ENCODE measurements at regions not wholly inside any gene's neighbourhood (a gene's known extent, or its start where the extent isn't known, plus 50 kb on each side); places are given as distances from the start of the nearest gene placed in this dataset.

DNA sequence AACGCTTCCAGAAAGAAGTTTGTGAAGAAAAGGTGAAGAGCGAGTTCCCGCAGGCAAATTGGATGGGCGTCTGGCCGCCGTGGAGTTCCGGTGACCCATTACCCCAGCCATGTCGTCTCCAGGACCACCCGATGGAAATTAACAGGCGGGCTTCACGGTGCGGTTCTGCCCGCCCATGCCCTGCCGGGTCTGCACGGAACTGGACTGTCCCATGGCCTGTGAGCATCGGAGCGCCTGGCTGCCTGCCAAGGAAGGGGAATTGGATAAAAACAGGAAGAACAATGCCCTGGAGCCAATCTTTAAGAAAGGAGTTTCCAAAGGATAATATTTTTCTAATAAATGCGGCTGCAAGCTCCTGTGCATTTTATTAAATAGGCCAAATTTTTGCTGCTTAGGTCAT lies 319.8 kb upstream of the SLC7A11 start:
- no peak for DNase-seq (ENCODE audit: low read depth)

DNA sequence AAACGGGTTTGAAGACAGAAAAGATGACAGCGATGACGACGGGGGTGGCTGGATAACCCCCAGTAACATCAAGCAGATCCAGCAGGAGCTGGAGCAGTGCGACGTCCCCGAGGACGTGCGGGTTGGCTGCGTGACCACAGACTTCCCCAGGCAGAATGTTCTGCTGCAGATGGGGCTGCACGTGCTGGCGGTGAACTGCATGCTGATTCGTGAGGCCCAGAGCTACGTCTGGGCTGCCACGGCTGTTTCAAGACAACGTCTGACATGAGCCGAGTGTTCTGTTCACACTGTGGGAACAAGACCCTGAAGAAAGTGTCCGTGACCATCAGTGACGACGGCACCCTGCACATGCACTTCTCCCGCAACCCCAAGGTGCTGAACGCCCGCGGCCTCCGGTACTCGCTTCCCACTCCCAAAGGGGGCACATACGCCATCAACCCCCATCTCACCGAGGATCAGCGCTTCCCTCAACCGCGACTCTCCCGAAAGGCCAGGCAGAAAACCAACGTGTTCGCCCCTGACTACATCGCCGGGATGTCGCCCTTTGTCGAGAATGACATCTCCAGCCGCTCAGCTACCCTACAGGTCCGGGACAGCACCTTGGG lies 319.2 kb upstream of the SLC7A11 start:
- DNase-seq (ENCODE audit: low read depth) = no peak

DNA sequence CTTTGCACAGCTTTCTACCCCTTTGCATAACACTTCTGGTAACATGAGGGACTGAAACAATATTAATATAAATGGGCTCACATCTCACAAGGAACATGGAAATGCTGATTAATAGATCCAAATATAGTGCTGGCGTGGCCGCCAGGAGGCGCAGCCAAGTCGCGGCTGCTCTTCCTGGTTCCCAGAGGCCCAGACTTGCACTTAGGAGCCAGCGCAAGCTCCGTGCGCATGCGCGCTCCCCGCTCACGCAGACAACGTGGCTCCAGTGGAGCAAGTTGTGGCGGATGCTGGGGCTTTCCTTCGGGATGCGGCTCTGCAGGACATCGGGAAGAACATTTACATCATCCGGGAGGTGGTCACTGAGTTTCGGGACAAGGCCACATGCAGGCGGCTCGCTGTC lies 318.3 kb upstream of the SLC7A11 start:
- no peak for DNase-seq (ENCODE audit: low read depth)

DNA sequence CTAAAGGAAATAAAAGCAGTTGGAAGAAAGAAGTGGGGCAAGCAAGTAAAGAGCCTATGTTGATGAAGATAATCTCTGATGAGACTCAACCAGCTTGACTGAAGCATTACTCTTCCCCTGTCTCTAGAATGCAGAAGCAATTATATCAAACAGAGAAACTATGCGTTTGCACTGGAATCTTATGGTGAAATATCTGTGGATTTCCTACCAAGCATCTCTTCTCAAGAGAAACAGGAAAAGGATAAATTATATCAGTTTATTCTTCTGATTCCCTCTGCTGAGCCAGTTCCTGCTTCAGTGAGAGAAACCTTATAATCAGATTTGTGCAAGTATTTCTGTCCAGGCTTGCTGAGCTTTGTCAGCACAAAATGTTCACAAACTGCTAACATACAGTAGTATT lies 316.7 kb upstream of the SLC7A11 start:
- no peak for DNase-seq (ENCODE audit: low read depth)

DNA sequence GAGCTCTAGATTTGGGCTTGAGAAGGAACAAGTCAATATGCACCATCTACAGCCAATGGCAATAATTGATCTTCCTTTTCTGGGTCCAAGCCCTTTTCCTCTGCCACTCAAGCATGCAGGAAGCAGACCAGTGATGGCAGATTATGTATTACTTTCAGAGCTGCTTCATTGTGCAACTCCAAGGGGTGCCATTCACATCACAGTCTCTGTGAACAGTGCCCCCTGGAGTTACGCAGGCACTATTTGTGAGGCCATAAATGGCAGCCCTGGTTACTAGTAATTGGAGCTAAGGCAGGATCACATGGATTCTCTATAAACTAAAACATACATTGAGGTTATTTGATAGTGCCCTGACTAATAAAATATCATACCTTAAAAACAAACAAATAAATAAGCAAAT lies 313.4 kb upstream of the SLC7A11 start:
- DNase-seq (ENCODE audit: low read depth) = no peak

DNA sequence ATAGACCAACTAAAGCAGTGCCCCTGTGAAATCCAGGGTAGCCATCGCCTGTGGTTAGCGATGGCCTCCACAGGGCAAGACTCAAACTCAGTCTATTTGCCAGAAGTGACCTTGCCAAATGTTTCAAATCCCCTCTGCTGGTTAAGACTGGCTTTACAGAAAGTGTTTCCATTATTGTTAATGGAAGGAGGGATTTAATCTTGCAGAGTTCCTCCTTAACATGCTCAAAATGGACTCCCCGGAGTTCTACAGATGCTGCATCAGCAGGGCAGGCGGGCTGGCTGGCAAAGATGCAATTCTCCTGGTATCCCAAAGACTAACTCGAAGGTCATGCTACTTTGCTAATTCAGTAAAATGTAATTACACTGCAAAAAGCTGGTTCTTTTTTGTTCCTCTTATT lies 313.0 kb upstream of the SLC7A11 start:
- no peak for DNase-seq (ENCODE audit: low read depth)

DNA sequence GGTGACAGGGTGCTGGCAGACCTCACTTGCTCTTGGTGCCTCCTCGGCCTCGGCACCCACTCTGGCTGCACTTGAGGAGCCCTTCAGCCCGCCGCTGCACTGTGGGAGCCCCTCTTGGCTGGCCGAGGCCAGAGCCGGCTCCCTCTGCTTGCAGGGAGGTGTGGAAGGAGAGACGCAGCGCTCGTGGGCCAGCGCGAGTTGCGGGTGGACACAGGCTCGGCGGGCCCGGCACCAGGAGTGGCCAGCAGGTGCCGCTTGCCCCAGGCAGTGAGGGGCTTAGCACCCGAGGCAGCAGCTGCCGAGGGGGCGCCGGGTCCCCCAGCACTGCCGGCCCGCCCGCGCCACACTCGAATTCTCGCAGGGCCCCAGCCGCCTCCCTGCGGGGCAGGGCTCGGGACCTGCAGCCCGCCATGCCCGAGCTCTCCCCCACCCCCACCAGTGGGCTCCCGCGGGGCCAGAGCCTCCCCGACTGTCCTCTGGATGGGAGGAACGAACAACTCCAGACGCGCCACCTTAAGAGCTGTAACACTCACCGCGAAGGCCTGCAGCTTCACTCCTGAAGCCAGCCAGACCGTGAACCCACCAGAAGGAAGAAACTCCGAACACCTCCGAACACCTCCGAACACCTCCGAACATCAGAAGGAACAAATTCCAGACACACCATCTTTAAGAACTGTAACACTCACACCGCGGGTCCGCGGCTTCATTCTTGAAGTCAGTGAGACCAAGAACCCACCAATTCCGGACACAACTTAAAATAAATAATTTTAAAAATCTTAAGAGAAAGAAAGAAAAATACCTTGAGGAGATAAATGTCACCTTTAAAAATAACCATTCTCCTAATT lies 311.1 kb upstream of the SLC7A11 start:
- no peak for DNase-seq (ENCODE audit: low read depth)

DNA sequence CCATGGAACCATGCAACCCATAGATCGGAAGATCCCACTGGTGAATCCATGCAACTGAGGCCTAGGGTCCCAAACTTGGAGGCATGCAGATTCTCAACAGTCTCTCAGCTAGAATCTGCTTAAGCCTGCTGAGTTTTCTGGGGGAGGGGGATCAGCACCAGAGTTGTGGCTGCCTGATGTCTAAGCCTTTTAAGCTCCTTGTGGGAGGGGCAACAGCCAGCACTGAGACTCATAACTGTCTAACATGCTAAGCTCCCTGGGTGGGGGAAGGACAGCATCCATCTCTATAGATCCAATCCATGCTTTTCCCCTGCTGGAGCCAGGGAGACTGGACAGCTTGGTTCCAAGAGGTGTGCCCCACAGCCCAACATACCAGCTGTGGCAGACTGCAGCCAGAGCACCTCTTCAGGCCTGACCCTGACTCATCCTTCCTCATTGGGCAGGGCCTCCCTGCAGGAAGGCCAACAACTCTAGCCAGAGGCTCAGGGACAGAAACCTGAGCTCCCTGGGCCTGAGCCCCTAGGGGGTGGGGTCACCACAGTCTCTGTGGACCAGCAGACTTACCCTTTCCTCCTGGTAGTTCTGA lies 300.1 kb upstream of the SLC7A11 start:
- DNase-seq (ENCODE audit: low read depth) = no peak

DNA sequence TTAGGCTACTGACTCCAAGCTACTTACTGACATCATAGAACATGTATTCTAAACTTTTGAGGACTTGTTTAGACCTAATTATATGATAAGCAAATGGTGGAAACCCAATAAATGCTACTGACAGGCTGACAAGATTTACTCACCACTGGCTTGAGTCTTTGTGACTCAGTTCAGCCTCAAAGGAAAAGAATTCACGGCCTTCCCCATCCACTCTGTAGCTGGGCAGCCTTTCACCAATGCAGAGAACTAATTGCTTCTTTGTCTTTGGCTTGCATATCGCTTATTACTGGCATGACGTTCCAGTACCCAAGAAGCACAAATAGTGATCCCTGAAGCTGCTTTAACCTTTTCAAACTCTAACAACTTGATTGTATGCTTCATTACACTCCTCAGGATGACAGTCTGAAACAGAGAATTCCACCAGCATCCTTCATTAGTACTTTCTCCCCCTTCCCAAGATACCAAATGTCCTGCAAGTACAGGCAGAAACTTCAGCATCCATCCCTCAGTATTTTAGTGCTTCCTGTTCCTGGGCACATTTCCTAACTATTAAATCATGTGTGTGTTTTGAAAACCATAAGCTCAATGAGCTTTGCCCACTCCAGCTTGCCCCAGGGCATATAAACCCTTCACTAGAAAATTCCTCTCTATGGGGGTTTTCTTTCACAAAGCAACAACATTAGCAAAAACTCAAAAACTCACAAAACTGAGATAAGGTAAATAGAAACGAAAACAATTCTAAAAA lies 298.1 kb upstream of the SLC7A11 start:
- DNase-seq (ENCODE audit: low read depth) = peak; percentile 13

DNA sequence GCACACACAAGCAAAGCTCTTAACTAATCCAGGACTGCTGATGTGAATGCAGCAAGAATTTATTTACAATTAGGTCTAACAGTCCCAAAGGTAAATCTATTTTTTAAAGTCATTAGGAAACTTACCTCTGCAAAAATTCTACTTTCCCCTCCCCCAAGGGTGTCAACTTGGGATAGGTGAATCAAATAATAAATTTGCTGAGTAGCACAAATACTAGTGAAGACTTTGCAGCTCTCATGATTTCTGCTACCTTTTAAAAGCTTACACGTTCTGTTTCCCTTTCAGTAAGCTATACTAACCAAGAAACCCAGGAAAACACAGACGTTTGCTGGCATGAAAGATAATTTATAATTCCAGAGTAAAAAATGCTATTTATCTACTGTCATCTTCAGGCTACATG lies 296.6 kb upstream of the SLC7A11 start:
- DNase-seq (ENCODE audit: low read depth) = no peak

DNA sequence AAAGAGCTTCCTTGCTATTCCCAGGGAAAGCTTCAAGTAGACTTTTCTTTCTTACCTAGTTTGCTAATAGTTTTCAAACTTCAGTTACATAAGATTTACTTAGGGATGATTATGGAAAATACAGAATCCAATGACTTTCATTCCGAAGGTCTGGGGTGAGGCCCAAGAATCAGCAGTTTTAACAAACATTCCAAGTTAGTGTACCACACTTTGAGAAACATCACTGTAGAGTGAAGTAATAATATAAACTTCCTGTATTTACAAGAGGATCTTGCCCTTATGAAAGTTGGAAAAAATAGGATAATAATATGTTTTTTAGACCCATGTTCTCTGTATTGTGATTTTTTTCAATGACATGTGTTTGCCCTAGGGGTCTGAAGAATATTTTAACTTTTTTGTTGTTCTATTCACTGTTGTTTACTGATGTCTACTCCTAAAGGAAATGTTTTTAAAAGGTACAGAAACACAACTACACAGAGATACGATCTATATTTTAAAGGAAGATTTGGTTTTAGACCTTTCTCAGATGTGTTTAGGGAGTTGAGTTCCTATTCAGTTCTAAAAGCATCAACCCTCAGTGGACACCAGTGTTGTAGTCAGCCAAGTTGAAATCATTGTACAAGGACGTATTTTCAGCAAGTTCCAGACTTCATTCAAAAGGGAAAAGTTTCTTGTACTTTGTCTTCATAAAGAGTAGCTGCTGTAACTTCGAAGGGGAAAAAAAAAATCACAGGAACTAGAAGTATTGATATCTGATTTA lies 295.8 kb upstream of the SLC7A11 start:
- no peak for DNase-seq (ENCODE audit: low read depth)

DNA sequence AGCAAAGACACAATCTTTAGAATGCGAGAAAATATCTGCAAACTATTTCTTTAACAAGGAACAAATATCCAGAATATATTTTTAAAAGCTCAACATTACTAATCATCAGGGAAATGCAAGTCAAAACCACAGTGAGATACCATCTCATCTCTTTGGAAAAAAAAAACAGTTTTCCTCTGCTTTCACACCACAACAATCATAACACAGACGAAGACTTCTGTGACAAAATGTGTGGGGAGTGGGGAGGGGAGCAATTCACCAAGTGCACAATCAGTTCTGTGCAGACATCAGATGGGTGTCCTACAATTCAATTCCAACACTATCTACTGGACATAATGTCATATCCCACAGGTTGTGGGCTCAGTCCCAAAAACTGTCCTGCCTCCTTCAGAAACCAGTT lies 293.2 kb upstream of the SLC7A11 start:
- DNase-seq (ENCODE audit: low read depth) = no peak

DNA sequence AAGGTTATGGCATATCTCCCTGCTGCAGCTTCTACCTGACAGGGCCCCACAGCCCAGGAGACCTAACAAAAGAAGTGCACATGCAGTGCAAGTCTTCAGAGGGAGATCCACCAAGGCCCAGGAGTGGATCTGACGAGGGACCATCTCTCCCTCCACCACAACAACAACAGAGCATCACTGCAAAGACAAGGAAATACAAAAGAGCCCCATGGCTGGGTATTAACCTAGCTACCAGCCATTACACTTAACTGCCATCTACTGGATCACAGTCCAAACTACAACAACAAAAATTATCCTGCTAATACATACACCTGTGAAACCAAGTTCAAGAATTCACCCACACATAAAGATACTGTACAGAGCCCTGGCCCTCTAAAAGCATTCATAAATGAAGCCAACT lies 280.2 kb upstream of the SLC7A11 start:
- no peak for DNase-seq (ENCODE audit: low read depth)

DNA sequence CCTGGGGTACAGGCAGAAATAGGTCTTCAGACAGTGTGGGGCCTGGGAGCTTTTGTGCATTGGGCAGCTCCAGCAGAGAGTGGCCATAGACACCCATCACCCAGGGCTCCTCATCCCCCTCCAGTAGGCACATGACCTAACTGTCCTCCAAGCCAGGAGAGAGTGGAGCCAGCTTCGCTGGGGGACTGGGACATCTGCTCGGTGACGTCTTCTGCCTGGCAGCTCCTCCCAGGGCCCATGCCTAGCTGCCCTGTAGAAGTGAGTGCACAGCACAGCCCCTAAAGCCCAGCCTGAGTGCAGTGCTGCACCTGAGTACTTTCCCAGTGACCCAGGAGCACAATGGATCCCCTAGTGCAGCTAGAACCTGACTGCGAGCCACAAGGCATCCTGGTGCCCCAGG lies 279.7 kb upstream of the SLC7A11 start:
- no peak for DNase-seq (ENCODE audit: low read depth)

DNA sequence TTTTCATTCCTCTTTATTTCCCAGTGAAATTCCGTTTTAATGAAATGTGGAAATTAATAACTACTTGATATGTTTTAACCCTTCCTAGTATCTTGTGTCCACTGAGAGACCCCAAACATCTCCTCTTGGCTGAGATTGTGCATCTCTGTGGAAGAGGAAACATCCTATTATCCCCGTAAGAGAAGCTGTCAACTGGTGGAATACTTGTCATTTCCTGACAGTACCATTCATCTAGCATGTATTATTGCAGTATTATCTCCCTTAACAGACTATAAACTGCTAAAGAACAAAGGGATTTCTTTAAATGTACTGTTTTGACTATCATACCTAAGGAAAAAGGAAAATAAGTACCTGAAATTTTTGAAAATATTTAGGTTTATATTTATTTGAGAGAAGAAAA lies 277.3 kb upstream of the SLC7A11 start:
- DNase-seq (ENCODE audit: low read depth) = no peak

DNA sequence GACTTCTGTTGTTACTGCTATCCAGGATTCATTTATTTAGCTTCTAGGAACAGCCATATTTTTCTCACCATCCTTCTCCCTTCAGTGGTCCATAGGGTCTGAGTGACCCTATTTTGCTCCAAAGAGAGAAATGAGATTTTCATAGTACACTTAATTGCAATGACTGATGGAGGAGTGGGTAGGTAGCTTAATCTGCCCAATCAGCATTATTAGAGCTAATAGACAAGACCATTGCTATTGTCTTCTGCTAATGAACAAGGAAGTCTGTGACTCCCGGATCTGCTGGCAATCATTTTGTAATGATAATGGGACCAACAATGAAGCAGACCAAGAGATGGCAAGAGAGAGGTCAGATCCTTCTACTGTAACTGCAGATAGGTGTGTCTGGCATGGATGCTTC lies 271.4 kb upstream of the SLC7A11 start:
- no peak for DNase-seq (ENCODE audit: low read depth)

DNA sequence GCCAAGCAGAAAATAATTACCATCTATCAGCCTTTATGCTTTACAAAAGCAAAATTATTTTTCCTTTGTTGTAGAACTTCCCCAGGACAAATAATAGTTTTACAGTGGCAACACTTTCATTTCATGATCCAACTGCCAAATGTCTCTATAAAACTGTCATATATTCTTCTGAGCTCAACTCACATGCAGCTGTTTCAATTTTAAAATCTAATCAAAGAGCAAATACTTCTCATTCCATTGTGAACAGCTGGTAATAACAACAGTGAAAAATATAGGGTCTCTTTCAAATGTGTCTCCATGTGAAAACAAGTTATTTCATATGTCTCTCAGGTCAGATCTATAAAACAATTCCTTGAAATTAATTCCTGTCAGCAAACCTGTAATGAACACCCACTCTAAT lies 270.6 kb upstream of the SLC7A11 start:
- no peak for DNase-seq (ENCODE audit: low read depth)

DNA sequence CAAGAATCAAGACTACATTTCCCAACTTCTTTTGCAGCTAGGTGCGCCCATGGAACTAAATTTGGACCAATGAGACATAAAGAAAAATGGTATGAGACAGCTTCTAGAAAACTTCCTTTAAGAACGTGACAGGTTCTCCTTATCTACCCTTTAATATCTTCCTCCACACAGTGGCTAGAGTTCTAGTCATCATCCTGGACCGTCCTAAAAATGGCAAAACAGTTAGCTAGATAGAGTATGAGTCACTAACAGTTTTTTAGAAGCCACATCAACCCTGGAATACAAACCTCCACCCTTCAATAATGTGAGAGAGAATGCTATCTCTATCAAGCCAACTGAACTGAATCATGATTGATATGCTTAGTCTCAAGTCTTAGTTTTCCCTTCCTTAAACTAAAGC lies 267.9 kb upstream of the SLC7A11 start:
- peak; percentile 16 for DNase-seq (ENCODE audit: low read depth)

DNA sequence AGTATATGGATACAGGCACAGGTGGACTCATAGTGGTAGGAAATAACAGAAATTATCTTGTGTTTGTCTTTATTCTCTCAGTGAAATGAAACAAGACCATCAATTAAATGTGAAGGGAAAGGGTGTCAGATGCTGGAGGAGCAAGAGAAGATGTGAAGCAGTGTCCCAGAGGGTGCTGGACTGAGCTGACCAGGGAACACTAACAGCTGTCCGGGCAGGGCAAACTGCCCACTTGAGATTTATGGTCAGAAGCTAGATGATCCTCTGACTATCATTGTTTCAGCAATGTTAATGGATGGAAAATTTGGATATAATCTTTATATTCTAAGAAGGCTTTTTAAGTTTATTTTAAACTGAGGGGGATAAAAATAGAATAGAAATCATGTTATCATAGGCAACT lies 267.2 kb upstream of the SLC7A11 start:
- no peak for DNase-seq (ENCODE audit: low read depth)

DNA sequence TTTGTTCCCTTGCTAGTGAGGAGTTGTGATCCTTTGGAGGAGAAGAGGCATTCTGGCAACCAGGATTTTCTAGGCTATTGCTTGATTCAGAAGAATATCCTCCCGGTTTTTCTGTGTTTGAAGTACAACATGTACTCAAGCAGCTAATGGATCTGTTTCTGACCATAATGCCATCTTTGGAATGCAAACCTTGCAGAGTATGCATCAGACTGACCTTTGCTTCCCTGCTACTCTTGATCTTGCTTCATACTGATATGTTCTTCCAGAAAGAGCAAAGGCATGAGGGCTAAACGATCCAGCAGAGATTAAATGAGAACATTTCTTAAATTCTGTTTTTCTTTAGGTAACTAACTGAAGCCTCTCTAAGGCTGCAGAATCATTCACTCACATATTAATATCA lies 265.4 kb upstream of the SLC7A11 start:
- DNase-seq (ENCODE audit: low read depth) = no peak

DNA sequence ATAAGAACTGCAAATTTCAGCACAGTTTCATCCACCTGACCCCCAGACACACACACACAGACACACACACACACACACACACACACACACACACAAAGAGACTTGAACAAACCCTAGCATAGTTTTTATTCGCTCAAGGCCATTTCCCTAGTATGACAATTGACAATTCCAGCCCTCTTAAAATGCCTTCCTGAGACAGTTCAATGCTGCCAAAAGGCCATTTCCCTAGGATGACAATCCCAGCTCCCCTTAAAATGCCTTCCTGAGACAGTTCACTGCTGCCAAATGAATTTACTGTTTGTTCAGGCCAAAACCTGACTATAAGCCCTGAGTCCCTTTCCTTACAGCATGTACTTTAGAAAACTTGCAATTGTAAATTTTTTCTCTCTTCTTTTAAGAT lies 259.5 kb upstream of the SLC7A11 start:
- no peak for DNase-seq (ENCODE audit: low read depth)

DNA sequence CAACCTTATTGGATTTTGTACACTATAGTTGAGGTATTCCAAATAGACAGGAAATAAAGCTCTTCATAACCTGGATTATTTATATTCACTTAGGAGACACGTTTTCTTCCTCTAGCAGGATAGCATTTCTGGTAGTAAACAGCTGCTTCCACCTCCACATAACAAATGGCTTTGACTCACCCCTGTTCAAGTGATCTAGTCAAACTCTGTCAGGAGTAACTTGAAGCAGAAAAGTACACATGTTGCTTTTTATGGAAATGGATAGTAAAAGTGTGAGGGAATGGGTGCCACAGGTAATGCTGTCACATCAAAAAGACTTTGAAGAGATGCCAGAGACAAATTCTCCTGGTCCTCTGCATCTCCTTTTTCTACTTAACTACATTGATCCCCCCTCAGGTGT lies 258.7 kb upstream of the SLC7A11 start:
- no peak for DNase-seq (ENCODE audit: low read depth)

Measured in stromal cell of bone marrow (primary cell).